ENCODE measurements at regions not wholly inside any gene's neighbourhood (a gene's known extent, or its start where the extent isn't known, plus 50 kb on each side); places are given as distances from the start of the nearest gene placed in this dataset.

DNA sequence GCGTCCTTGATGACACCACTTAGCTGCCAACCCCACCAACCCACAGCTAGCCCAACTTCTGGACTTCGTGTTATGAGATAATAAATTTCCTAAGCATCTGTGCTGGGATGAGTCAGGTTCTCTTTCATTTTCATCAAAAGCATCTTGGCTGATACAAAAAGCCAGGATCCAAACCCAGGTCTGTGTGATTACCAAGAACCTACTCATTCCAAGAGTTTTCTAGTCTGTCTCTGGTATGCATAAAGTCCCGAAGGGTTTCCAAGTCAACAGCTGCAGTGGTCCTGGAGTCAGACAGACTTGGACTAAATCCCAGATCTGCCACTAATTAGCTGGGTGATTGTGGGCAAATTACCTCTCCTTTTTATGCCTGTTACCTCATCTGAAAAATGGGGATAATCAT, 55.5 kb upstream of the SERP2 start:
- in situ Hi-C loops (cut with MboI; ENCODE audit: low pct_unique_long_range_greater_than_20kb, low sequenced_read_pairs) = no loop called here
- no peak for DNase-seq

- in situ Hi-C loops (cut with MboI; ENCODE audit: low pct_unique_long_range_greater_than_20kb, low sequenced_read_pairs) = no loop called here
- DNase-seq = no peak
These were observed 53.0 kb upstream of the SERP2 start for GRCh38 chr13:44320611-44321010.

- DNase-seq = no peak
- in situ Hi-C loops (cut with MboI; ENCODE audit: low pct_unique_long_range_greater_than_20kb, low sequenced_read_pairs) = no loop called here
These were observed 51.7 kb upstream of the SERP2 start for GRCh38 chr13:44321961-44322360.

DNA sequence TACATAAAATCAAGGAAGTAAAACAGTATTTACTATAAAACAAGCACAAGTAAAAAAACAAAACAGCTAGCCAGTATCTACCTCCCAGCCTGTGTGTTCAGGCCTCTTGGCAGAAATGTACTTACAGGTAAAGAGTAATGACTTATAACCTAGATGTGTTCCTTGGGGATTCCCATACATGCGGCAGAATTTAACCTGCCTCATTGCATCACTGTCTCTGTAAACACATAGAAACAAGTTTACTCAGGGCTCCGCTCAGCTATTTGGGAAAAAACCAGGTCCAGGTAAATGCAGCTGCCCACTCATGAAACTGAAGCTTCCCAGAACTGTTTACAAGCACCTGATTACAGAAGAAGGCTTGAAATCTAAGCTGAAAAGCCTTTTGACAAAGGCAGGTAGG, 50.7 kb upstream of the SERP2 start:
- no peak for DNase-seq
- in situ Hi-C loops (cut with MboI; ENCODE audit: low pct_unique_long_range_greater_than_20kb, low sequenced_read_pairs) = no loop called here

GRCh38 chr13:44323754-44324153, 49.9 kb upstream of the SERP2 start:
- no peak for DNase-seq
- in situ Hi-C loops (cut with MboI; ENCODE audit: low pct_unique_long_range_greater_than_20kb, low sequenced_read_pairs) = no loop called here

All from KBM-7 (cell line).